ENCODE measurements at regions not wholly inside any gene's neighbourhood (a gene's known extent, or its start where the extent isn't known, plus 50 kb on each side); places are given as distances from the start of the nearest gene placed in this dataset.

DNA sequence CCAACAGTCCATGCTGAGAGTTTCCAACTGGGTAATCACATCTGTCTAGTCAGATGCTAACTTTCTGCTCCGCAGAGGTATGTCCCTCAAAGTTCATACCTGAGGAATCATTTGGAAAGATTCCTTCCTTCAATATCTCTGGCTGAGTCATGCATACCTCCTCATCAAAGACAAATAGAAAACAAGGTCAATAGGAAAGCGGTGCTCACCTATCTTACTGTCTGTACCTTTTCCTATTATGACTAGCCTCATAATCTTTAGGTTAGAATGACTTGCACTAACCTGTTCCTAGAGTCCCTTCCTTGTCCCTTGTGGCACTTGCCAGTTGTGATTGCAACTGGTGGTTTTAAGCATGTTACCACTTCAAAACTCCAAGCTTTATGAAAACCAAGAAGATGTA is 78.2 kb upstream of the PTPRK start:
- Mint-ChIP-seq H3K4me1 (peaks cover 7% of the 10 kb centered on the region; the same call in 2 of the 3 replicates), H3K36me3 (ENCODE audit: low read depth) (no peaks in the 10 kb centered on the region), H3K9me3 (no peaks in the 10 kb centered on the region), H3K27ac (no peak overlapping the region; the same call in 1 of the 2 replicates), H3K4me3 (no peak overlapping the region), H3K27me3 (ENCODE audit: insufficient read depth, low read depth, poor library complexity) (no peaks in the 10 kb centered on the region)
- no peak overlapping the region for H3K27ac ChIP-seq (ENCODE audit: low read depth)
- TF ChIP-seq STAT1 (IDR thresholded peaks at IDR 0.05; ENCODE audit: unreplicated experiment) (no peak), EZH2phosphoT487 (IDR thresholded peaks at IDR 0.05; ENCODE audit: unreplicated experiment) (no peak), REST (IDR thresholded peaks at IDR 0.05; ENCODE audit: unreplicated experiment) (no peak), EZH2 (IDR thresholded peaks at IDR 0.05; ENCODE audit: low read depth, unreplicated experiment) (no peak), POLR2AphosphoS5 (IDR thresholded peaks at IDR 0.05; ENCODE audit: low read depth) (no peak), ZNF114 (CRISPR knock-in tag; IDR thresholded peaks at IDR 0.05) (no peak), ZNF331 (CRISPR knock-in tag; IDR thresholded peaks at IDR 0.05; ENCODE audit: low read depth) (no peak), CREB1 (CRISPR knock-in tag; IDR thresholded peaks at IDR 0.05; ENCODE audit: low read depth) (no peak), CTCF (conservative IDR thresholded peaks at IDR 0.05; ENCODE audit: low read depth in 2 of 2) (no peak), JUNB (IDR thresholded peaks at IDR 0.05; ENCODE audit: unreplicated experiment) (no peak), NANOG (IDR thresholded peaks at IDR 0.05; ENCODE audit: borderline replicate concordance) (no peak), ZNF462 (CRISPR knock-in tag; IDR thresholded peaks at IDR 0.05) (no peak)
- TF ChIP-seq, protein P1, sequence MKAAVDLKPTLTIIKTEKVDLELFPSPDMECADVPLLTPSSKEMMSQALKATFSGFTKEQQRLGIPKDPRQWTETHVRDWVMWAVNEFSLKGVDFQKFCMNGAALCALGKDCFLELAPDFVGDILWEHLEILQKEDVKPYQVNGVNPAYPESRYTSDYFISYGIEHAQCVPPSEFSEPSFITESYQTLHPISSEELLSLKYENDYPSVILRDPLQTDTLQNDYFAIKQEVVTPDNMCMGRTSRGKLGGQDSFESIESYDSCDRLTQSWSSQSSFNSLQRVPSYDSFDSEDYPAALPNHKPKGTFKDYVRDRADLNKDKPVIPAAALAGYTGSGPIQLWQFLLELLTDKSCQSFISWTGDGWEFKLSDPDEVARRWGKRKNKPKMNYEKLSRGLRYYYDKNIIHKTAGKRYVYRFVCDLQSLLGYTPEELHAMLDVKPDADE (IDR thresholded peaks at IDR 0.05) = no peak
- DNase-seq (ENCODE audit: low spot score) (no peak), ATAC-seq (no peak)
- H3K4me3 ChIP-seq = no peak overlapping the region
- no peaks in the 10 kb centered on the region; the same call in 1 of the 2 replicates for H3K4me1 ChIP-seq (ENCODE audit: insufficient read depth)
- 0 out of 2 replicates have a peak, but pooled peaks cover under 1% of the 10 kb centered on the region for H3K27me3 ChIP-seq (ENCODE audit: insufficient read depth)
- H2AFZ ChIP-seq = no peak overlapping the region
- H3K79me2 ChIP-seq (replicated peaks; ENCODE audit: insufficient read depth) = no peaks in the 10 kb centered on the region
- H3K9me2 ChIP-seq (ENCODE audit: insufficient read depth) = no peaks in the 10 kb centered on the region; the same call in 1 of the 2 replicates
- no peak overlapping the region for H3K4me2 ChIP-seq
- H4K20me1 ChIP-seq (replicated peaks; ENCODE audit: insufficient read depth) = no peaks in the 10 kb centered on the region
- no peaks in the 10 kb centered on the region for H3F3A ChIP-seq (replicated peaks; ENCODE audit: low read depth)
- H3K36me3 ChIP-seq (ENCODE audit: insufficient read depth) = no peaks in the 10 kb centered on the region

Measured in GM23338 (cell line).